HepG2 (cell line): ENCODE measurements at regions not wholly inside any gene's neighbourhood (a gene's known extent, or its start where the extent isn't known, plus 50 kb on each side); places are given as distances from the start of the nearest gene placed in this dataset.

ENCODE experiments used
- ATAC-seq: fragments of 200-7000 bp; cut with Tn5 transposase; 3 replicates; pipeline ENCODE4 v1.9.1; 2020; ENCODE audit warnings: mild to moderate bottlenecking, moderate library complexity
- BruUV-seq: library from RNA; stranded (reverse); fragments of 400-500 nt; replicated peaks from 2 replicates; lab custom pipeline; 2021; lab: Mats Ljungman, UMichigan
- CTCF ChIA-PET: fragments of 300-600 bp; formaldehyde crosslinking; extraction: SDS; loops from one replicate; lab custom pipeline; 2021; ENCODE audit warnings: low total read pairs, inconsistent platforms, low intra/inter-chr PET ratio; lab: Yijun Ruan, JAX
- POLR2A ChIA-PET: fragments of 350-600 bp; sonication (Branson Sonifier 250); formaldehyde crosslinking; loops from one replicate; lab custom pipeline; 2020; ENCODE audit warnings: antibody characterized with exemption, inconsistent platforms; lab: Yijun Ruan, JAX
- DNase-seq: peaks from one replicate; pipeline ENCODE4 v3.0.0-alpha.2; 2015; ENCODE audit warnings: low spot score
- FAIRE-seq: peaks from 3 replicates; lab custom pipeline; 2011; peaks lifted over from hg19 to GRCh38; lab: Jason Lieb, UNC
- H2AFZ ChIP-seq: one replicate; pipeline ENCODE4 v1.6.1; 2011; ENCODE audit warnings: low read length, inconsistent platforms
- H3K27ac ChIP-seq: fragments of 300-600 bp; 3 replicates; pipeline ENCODE4 v1.8.0; 2011; ENCODE audit warnings: mixed run types, mild to moderate bottlenecking, mixed read lengths, low read length, inconsistent platforms; ENCODE audit not compliant: insufficient read depth; ENCODE audit errors: extremely low read length
- H3K27me3 ChIP-seq, 2 experiments: fragments of 200-600 bp in 1 of 2; 2 replicates in 1 of 2; 3 replicates in 1 of 2; pipeline versions ENCODE4 v1.6.0 to v1.8.0; 2011; ENCODE audit warnings: low read length in 2 of 2, mild to moderate bottlenecking in 2 of 2, moderate library complexity in 2 of 2, inconsistent platforms in 1 of 2; ENCODE audit not compliant: insufficient read depth in 2 of 2, control insufficient read depth in 1 of 2
- H3K36me3 ChIP-seq, 2 experiments: fragments of 200-600 bp in 1 of 2; replicated peaks in 1 of 2; 2 replicates in 1 of 2; 3 replicates in 1 of 2; pipeline versions ENCODE4 v1.5.1 to v1.8.0; 2011; ENCODE audit warnings: low read length in 2 of 2, inconsistent platforms in 1 of 2; ENCODE audit not compliant: insufficient read depth in 2 of 2, control insufficient read depth in 1 of 2
- H3K4me1 ChIP-seq: 2 replicates; pipeline ENCODE4 v1.5.1; 2012; ENCODE audit warnings: low read length, inconsistent platforms; ENCODE audit not compliant: insufficient read depth
- H3K4me2 ChIP-seq: 2 replicates; pipeline ENCODE4 v1.6.0; 2011; ENCODE audit warnings: low read depth, low read length, inconsistent platforms
- H3K4me3 ChIP-seq, 3 experiments: fragments of 200-600 bp in 1 of 3; sonication (generic), shearing (Covaris generic) in 1 of 3; replicated peaks in 1 of 3; 2 replicates each; pipeline ENCODE4 v1.5.1; 2011 to 2016; ENCODE audit warnings: low read length in 3 of 3, inconsistent platforms in 2 of 3, low read depth in 2 of 3, mild to moderate bottlenecking in 2 of 3, control low read depth in 1 of 3, mixed read lengths in 1 of 3; ENCODE audit not compliant: insufficient read depth in 1 of 3
- H3K79me2 ChIP-seq: one replicate; pipeline ENCODE4 v1.6.1; 2011; ENCODE audit warnings: low read length, inconsistent platforms; ENCODE audit not compliant: insufficient read depth
- H3K9ac ChIP-seq: 2 replicates; pipeline ENCODE4 v1.6.0; 2011; ENCODE audit warnings: mild to moderate bottlenecking, low read depth, low read length, inconsistent platforms; ENCODE audit not compliant: insufficient read depth
- H3K9me3 ChIP-seq: 2 replicates; pipeline ENCODE4 v1.5.1; 2012; ENCODE audit warnings: mild to moderate bottlenecking, low read length
- H4K20me1 ChIP-seq: 2 replicates; pipeline ENCODE4 v1.6.0; 2011; ENCODE audit warnings: inconsistent platforms, mild to moderate bottlenecking, low read length, moderate library complexity; ENCODE audit not compliant: insufficient read depth
- BCLAF1 ChIP-seq: fragments of 450-650 bp; IDR thresholded peaks from 2 replicates; pipeline ENCODE4 v1.6.1; 2017; ENCODE audit warnings: mild to moderate bottlenecking
- KDM5A ChIP-seq: fragments of 200-600 bp; sonication (generic); IDR thresholded peaks from 2 replicates; pipeline ENCODE4 v1.7.0; 2018; ENCODE audit warnings: antibody characterized with exemption, mild to moderate bottlenecking, low read length, borderline replicate concordance
- MTF2 ChIP-seq: sonication (generic); formaldehyde crosslinking; IDR thresholded peaks from 2 replicates; pipeline ENCODE4 v1.5.0; 2020; ENCODE audit warnings: missing genetic modification reagents, borderline replicate concordance
- NCOR1 ChIP-seq: fragments of 200-600 bp; sonication (generic); IDR thresholded peaks from 2 replicates; pipeline ENCODE4 v1.7.0; 2017; ENCODE audit warnings: antibody characterized with exemption, low read length, borderline replicate concordance
- PCBP1 ChIP-seq: fragments of 200-400 bp; formaldehyde crosslinking; IDR thresholded peaks from 2 replicates; pipeline ENCODE4 v1.6.1; 2017; ENCODE audit warnings: mild to moderate bottlenecking, low read depth, low read length, borderline replicate concordance
- SALL1 ChIP-seq: sonication (generic); formaldehyde crosslinking; IDR thresholded peaks from 2 replicates; pipeline ENCODE4 v1.8.0; 2022; ENCODE audit warnings: mild to moderate bottlenecking, missing genetic modification reagents
- SNAPC2 ChIP-seq: sonication (generic); formaldehyde crosslinking; IDR thresholded peaks from 2 replicates; pipeline ENCODE4 v1.8.1; 2022; ENCODE audit warnings: mild to moderate bottlenecking, missing genetic modification reagents
- ZNF441 ChIP-seq: sonication (generic); formaldehyde crosslinking; IDR thresholded peaks from 2 replicates; pipeline ENCODE4 v1.7.0; 2021; ENCODE audit warnings: missing genetic modification reagents, borderline replicate concordance
- WGBS: methylation state at CpG from one replicate; pipeline ENCODE4 v1.1.6; 2017; ENCODE audit warnings: low lambda C conversion rate; 5-methylcytosine and 5-hydroxymethylcytosine counted together
- in situ Hi-C: cut with HindIII; loops from 2 replicates; pipeline ENCODE4 v1.10.0; 2017; ENCODE audit warnings: low pct_unique_long_range_greater_than_20kb; ENCODE audit not compliant: extremely low pct_ligation_motif_present
- intact Hi-C: fragments of 100-400 bp; cut with micrococcal nuclease; formaldehyde crosslinking; loops from one replicate; pipeline ENCODE4 v1.10.0; 2022; ENCODE audit not compliant: unreplicated experiment

- ATAC-seq: no peak
- no peak for FAIRE-seq
Measured at GRCh38 chr4:17094159-17094875, 195.9 kb upstream of the LDB2 start.

More at GRCh38 chr4:17094159-17094875, 195.9 kb upstream of the LDB2 start:
- H4K20me1 ChIP-seq: no peaks in the 10 kb centered on the region
- H3K27ac ChIP-seq: no peak overlapping the region
- TF ChIP-seq BCLAF1 (no peak), PCBP1 (no peak), MTF2 (CRISPR knock-in tag) (no peak), SNAPC2 (CRISPR knock-in tag) (no peak), NCOR1 (no peak), ZNF441 (CRISPR knock-in tag) (no peak), SALL1 (CRISPR knock-in tag) (no peak), KDM5A (no peak)
- H3K4me1 ChIP-seq: no peaks in the 10 kb centered on the region
- H3K9ac ChIP-seq: no peak overlapping the region
- BruUV-seq: no TSS peak
- H3K9me3 ChIP-seq: no peaks in the 10 kb centered on the region
- H3K27me3 ChIP-seq: no peaks in the 10 kb centered on the region
- in situ Hi-C loops: no loop called here
- CTCF ChIA-PET: no interaction called here
- 10% methylated on average over 4 of the region's 4 CpGs for WGBS
- no peak overlapping the region for H3K4me3 ChIP-seq
- no peak overlapping the region for H3K4me2 ChIP-seq
- DNase-seq: no peak
- intact Hi-C loops: no loop called here
- POLR2A ChIA-PET: no interaction called here
- H2AFZ ChIP-seq: no peak overlapping the region
- no peaks in the 10 kb centered on the region for H3K79me2 ChIP-seq
- no peaks in the 10 kb centered on the region for H3K36me3 ChIP-seq
